GM23338 (cell line): ENCODE measurements at regions not wholly inside any gene's neighbourhood (a gene's known extent, or its start where the extent isn't known, plus 50 kb on each side); places are given as distances from the start of the nearest gene placed in this dataset.
A peak's percentile ranks its signal among the peaks of the same experiment; 100 is the strongest.

ENCODE experiments used
- ATAC-seq: fragments of 200-7000 bp; cut with Tn5 transposase; 3 replicates; pipeline ENCODE4 v1.9.1; 2020
- DNase-seq: peaks from one replicate; pipeline ENCODE4 v3.0.0-alpha.2; 2015; ENCODE audit warnings: low spot score
- H2AFZ ChIP-seq: fragments of 200-600 bp; sonication (generic); 2 replicates; pipeline ENCODE4 v1.8.0; 2016; ENCODE audit warnings: antibody characterized with exemption, mild to moderate bottlenecking, moderate library complexity
- H3F3A ChIP-seq: fragments of 200-600 bp; sonication (generic); replicated peaks from 2 replicates; pipeline ENCODE4 v1.8.0; 2017; ENCODE audit warnings: antibody characterized with exemption, mixed run types, low read depth
- H3K27ac ChIP-seq: fragments of 200-600 bp; sonication (generic); 2 replicates; pipeline ENCODE4 v1.6.1; 2016; ENCODE audit warnings: low read depth
- H3K27me3 ChIP-seq: fragments of 200-600 bp; sonication (generic); 2 replicates; pipeline ENCODE4 v1.8.0; 2016; ENCODE audit warnings: mild to moderate bottlenecking, mixed run types, moderate library complexity; ENCODE audit not compliant: insufficient read depth
- H3K36me3 ChIP-seq: fragments of 200-600 bp; sonication (generic); 2 replicates; pipeline ENCODE4 v1.8.0; 2016; ENCODE audit warnings: mild to moderate bottlenecking; ENCODE audit not compliant: insufficient read depth
- H3K4me1 ChIP-seq: fragments of 200-600 bp; sonication (generic); 2 replicates; pipeline ENCODE4 v1.8.0; 2016; ENCODE audit warnings: mild to moderate bottlenecking, moderate library complexity; ENCODE audit not compliant: insufficient read depth
- H3K4me2 ChIP-seq: fragments of 200-600 bp; sonication (generic); 2 replicates; pipeline ENCODE4 v1.7.1; 2017; ENCODE audit warnings: mixed run types
- H3K4me3 ChIP-seq: fragments of 200-600 bp; sonication (generic); 2 replicates; pipeline ENCODE4 v1.6.1; 2016; ENCODE audit warnings: mixed run types
- H3K79me2 ChIP-seq: fragments of 200-600 bp; sonication (generic); replicated peaks from 2 replicates; pipeline ENCODE4 v1.8.0; 2017; ENCODE audit warnings: mild to moderate bottlenecking; ENCODE audit not compliant: insufficient read depth
- H3K9me2 ChIP-seq: fragments of 200-600 bp; sonication (generic); 2 replicates; pipeline ENCODE4 v1.8.0; 2017; ENCODE audit not compliant: insufficient read depth
- H4K20me1 ChIP-seq: fragments of 200-600 bp; sonication (generic); replicated peaks from 2 replicates; pipeline ENCODE4 v1.8.0; 2017; ENCODE audit warnings: mild to moderate bottlenecking; ENCODE audit not compliant: insufficient read depth
- H3K27ac Mint-ChIP-seq: 2 replicates; pipeline ENCODE4 v1.8.0; 2020; ENCODE audit warnings: inconsistent platforms, mild to moderate bottlenecking, moderate library complexity, mixed read lengths
- H3K27me3 Mint-ChIP-seq: 3 replicates; pipeline ENCODE4 v1.8.0; 2022; ENCODE audit warnings: low read depth, mild to moderate bottlenecking, moderate library complexity, mixed read lengths, inconsistent platforms; ENCODE audit not compliant: insufficient read depth, poor library complexity
- H3K36me3 Mint-ChIP-seq: 3 replicates; pipeline ENCODE4 v1.8.0; 2021; ENCODE audit warnings: low read depth, mild to moderate bottlenecking, inconsistent platforms, moderate library complexity, mixed read lengths
- H3K4me1 Mint-ChIP-seq: 3 replicates; pipeline ENCODE4 v1.8.0; 2020; ENCODE audit warnings: mild to moderate bottlenecking, inconsistent platforms, mixed read lengths
- H3K4me3 Mint-ChIP-seq: 3 replicates; pipeline ENCODE4 v1.8.0; 2021; ENCODE audit warnings: moderate library complexity, mild to moderate bottlenecking, inconsistent platforms, mixed read lengths
- H3K9me3 Mint-ChIP-seq: 3 replicates; pipeline ENCODE4 v1.8.0; 2020; ENCODE audit warnings: moderate library complexity, mild to moderate bottlenecking, inconsistent platforms, mixed read lengths
- CTCF ChIP-seq, 2 experiments: fragments of 200-600 bp in 1 of 2; sonication (generic) in 1 of 2; conservative IDR thresholded peaks; 2 replicates each; pipeline versions ENCODE4 v1.5.1 to v1.6.1; 2016 to 2017; ENCODE audit warnings: antibody characterized with exemption in 2 of 2, low read depth in 2 of 2, mild to moderate bottlenecking in 2 of 2, moderate library complexity in 1 of 2
- JUNB ChIP-seq: IDR thresholded peaks from one replicate; pipeline ENCODE4 v1.6.1; 2016; ENCODE audit warnings: antibody characterized with exemption; ENCODE audit not compliant: unreplicated experiment
- ZNF331 ChIP-seq: fragments of 250-450 bp; sonication (Bioruptor Pico); IDR thresholded peaks from 2 replicates; pipeline ENCODE4 v1.5.0; 2020; ENCODE audit warnings: low read depth, mild to moderate bottlenecking, moderate library complexity
- ZNF462 ChIP-seq: fragments of 250-450 bp; sonication (Bioruptor Pico); IDR thresholded peaks from 2 replicates; pipeline ENCODE4 v1.5.0; 2020; ENCODE audit warnings: mild to moderate bottlenecking, moderate library complexity

GRCh38 chr11:62062223-62062861 lies 61.5 kb upstream of the INCENP start (continued):
- TF ChIP-seq ZNF462, result no peak

GRCh38 chr11:62061356-62062222 lies 62.2 kb upstream of the INCENP start:
- no peak overlapping the region for H3K27ac ChIP-seq
- peak overlapping the region; percentile 35; the same call in 1 of the 2 replicates for H2AFZ ChIP-seq
- no peak overlapping the region for H3K4me3 Mint-ChIP-seq
- no peaks in the 10 kb centered on the region for H3F3A ChIP-seq
- H3K27me3 Mint-ChIP-seq, result no peaks in the 10 kb centered on the region
- H3K27ac Mint-ChIP-seq, result no peak overlapping the region
- ATAC-seq (peak; percentile 46), DNase-seq (peak; percentile 57)
- H3K4me1 ChIP-seq, result no peaks in the 10 kb centered on the region
- peaks cover 2% of the 10 kb centered on the region for H3K4me1 Mint-ChIP-seq
- no peaks in the 10 kb centered on the region for H3K79me2 ChIP-seq
- no peaks in the 10 kb centered on the region for H3K9me2 ChIP-seq
- H3K36me3 ChIP-seq, result no peaks in the 10 kb centered on the region
- no peaks in the 10 kb centered on the region for H3K27me3 ChIP-seq
- TF ChIP-seq CTCF (conservative IDR thresholded peaks at IDR 0.05; ENCODE audit: low read depth in 2 of 2) (peak; percentile 51 to 52), JUNB (no peak), ZNF331 (CRISPR knock-in tag) (no peak)
- no peaks in the 10 kb centered on the region for H3K9me3 Mint-ChIP-seq
- H3K4me2 ChIP-seq, result no peak overlapping the region
- no peak overlapping the region for H3K4me3 ChIP-seq
- no peaks in the 10 kb centered on the region for H3K36me3 Mint-ChIP-seq
- H4K20me1 ChIP-seq, result no peaks in the 10 kb centered on the region
